Left lung (tissue), 4 donors: ENCODE measurements at regions not wholly inside any gene's neighbourhood (a gene's known extent, or its start where the extent isn't known, plus 50 kb on each side); places are given as distances from the start of the nearest gene placed in this dataset.

Experiments
- ATAC-seq: fragments of 200-7000 bp; cut with Tn5 transposase; one replicate; pipeline ENCODE4 v1.9.1; 2020; ENCODE audit warnings: moderate library complexity
- DNase-seq, 4 donors: peaks; one replicate each; pipeline ENCODE4 v3.0.0-alpha.2; 2013 to 2020
- H3K27ac ChIP-seq, 2 donors: fragments of 200-600 bp; sonication (generic) in 1 of 2; one replicate each; pipeline versions ENCODE4 v1.5.0 to v1.8.0; 2020 to 2021
- H3K27me3 ChIP-seq, 2 donors: fragments of 200-600 bp; sonication (generic) in 1 of 2; one replicate each; pipeline versions ENCODE4 v1.5.0 to v1.8.0; 2020 to 2021
- H3K36me3 ChIP-seq, 2 donors: fragments of 200-600 bp; sonication (generic) in 1 of 2; one replicate each; pipeline versions ENCODE4 v1.5.0 to v1.8.0; 2020 to 2021
- H3K4me1 ChIP-seq, 2 donors: fragments of 200-600 bp; one replicate each; pipeline ENCODE4 v1.8.0; 2021
- H3K4me3 ChIP-seq, 2 donors: fragments of 200-600 bp; sonication (generic) in 1 of 2; one replicate each; pipeline versions ENCODE4 v1.5.0 to v1.8.0; 2020 to 2021; ENCODE audit warnings: mild to moderate bottlenecking in 1 of 2
- H3K9me3 ChIP-seq, 2 donors: fragments of 200-600 bp; sonication (generic) in 1 of 2; one replicate each; pipeline versions ENCODE4 v1.5.0 to v1.8.0; 2020 to 2021
- CTCF ChIP-seq, 2 donors: fragments of 200-600 bp; sonication (generic) in 1 of 2; IDR thresholded peaks; one replicate each; pipeline versions ENCODE4 v1.5.0 to v1.8.0; 2021; ENCODE audit warnings: antibody characterized with exemption in 2 of 2
- intact Hi-C, 2 donors: fragments of 100-400 bp; cut with DNase I; formaldehyde crosslinking; loops; one replicate each; pipeline versions ENCODE4 v1.11.2 to v1.14.2; 2022
- donor health status: DM: no; HTN: yes; CAD: no.
- donor health status: DM: no; HTN: no; CAD: no.

GRCh38 chr12:127912035-127912665 lies 354.8 kb upstream of the TMEM132C start:
- intact Hi-C loops, result no loop called here
- ATAC-seq, result no peak
- Histone ChIP-seq H3K27me3 (no peaks in the 10 kb centered on the region), H3K27ac (no peak overlapping the region), H3K9me3 (no peaks in the 10 kb centered on the region), H3K4me3 (no peak overlapping the region), H3K36me3 (no peaks in the 10 kb centered on the region), H3K4me1 (no peaks in the 10 kb centered on the region)
- TF ChIP-seq CTCF (IDR thresholded peaks at IDR 0.05), result no peak
- DNase-seq, result no peak

- Histone ChIP-seq H3K27me3 (no peaks in the 10 kb centered on the region), H3K27ac (no peak overlapping the region), H3K4me1 (no peaks in the 10 kb centered on the region), H3K9me3 (no peaks in the 10 kb centered on the region), H3K4me3 (no peak overlapping the region), H3K36me3 (no peaks in the 10 kb centered on the region)
- no peak for TF ChIP-seq CTCF (IDR thresholded peaks at IDR 0.05)
- DNase-seq, result no peak
- intact Hi-C loops, result no loop called here
- ATAC-seq, result no peak
Observed at GRCh38 chr12:127923501-127923900, 343.5 kb upstream of the TMEM132C start.

GRCh38 chr12:127925971-127926370 lies 341.0 kb upstream of the TMEM132C start:
- DNase-seq (peak in 1 of 4 donors; percentile 4), ATAC-seq (peak; percentile 59)
- H3K4me1 ChIP-seq, result no peaks in the 10 kb centered on the region
- H3K36me3 ChIP-seq, result no peaks in the 10 kb centered on the region
- intact Hi-C loops, result no loop called here
- H3K9me3 ChIP-seq, result no peaks in the 10 kb centered on the region
- H3K4me3 ChIP-seq, result no peak overlapping the region
- H3K27ac ChIP-seq, result no peak overlapping the region
- no peaks in the 10 kb centered on the region for H3K27me3 ChIP-seq
- peak in 1 of 2 donors; percentile 17 for TF ChIP-seq CTCF (IDR thresholded peaks at IDR 0.05)

GRCh38 chr12:127928178-127928577 lies 338.8 kb upstream of the TMEM132C start:
- DNase-seq (no peak), ATAC-seq (no peak)
- no peak for TF ChIP-seq CTCF (IDR thresholded peaks at IDR 0.05)
- no peaks in the 10 kb centered on the region for H3K36me3 ChIP-seq
- H3K4me1 ChIP-seq, result no peaks in the 10 kb centered on the region
- peak overlapping the region in 1 of 2 donors; percentile 18 for H3K27ac ChIP-seq
- H3K4me3 ChIP-seq, result no peak overlapping the region
- H3K27me3 ChIP-seq, result no peaks in the 10 kb centered on the region
- intact Hi-C loops, result no loop called here
- H3K9me3 ChIP-seq, result no peaks in the 10 kb centered on the region

- no peaks in the 10 kb centered on the region for H3K36me3 ChIP-seq
- no peak for ATAC-seq
Observed at GRCh38 chr12:127928615-127929571, 338.1 kb upstream of the TMEM132C start.

More at GRCh38 chr12:127928615-127929571, 338.1 kb upstream of the TMEM132C start:
- H3K9me3 ChIP-seq, result no peaks in the 10 kb centered on the region
- intact Hi-C loops, result no loop called here
- no peak for DNase-seq
- no peak for TF ChIP-seq CTCF (IDR thresholded peaks at IDR 0.05)
- H3K4me1 ChIP-seq, result no peaks in the 10 kb centered on the region
- H3K27me3 ChIP-seq, result no peaks in the 10 kb centered on the region
- peak overlapping the region; percentile 0 to 14 for H3K27ac ChIP-seq
- H3K4me3 ChIP-seq, result no peak overlapping the region
